NOMO-1 treated with dmso at 0.1 percent for 144 hours (cell line): ENCODE measurements at regions not wholly inside any gene's neighbourhood (a gene's known extent, or its start where the extent isn't known, plus 50 kb on each side); places are given as distances from the start of the nearest gene placed in this dataset.
"Not testable (repeated sequence)": the region's sequence is repeated elsewhere in the genome, so short reads cannot be mapped to it uniquely, and the experiment has no call there.

Experiments used
- DNase-seq: peaks from one replicate; lab custom pipeline; 2025; ENCODE audit not compliant: unreplicated experiment; lab: John Stamatoyannopoulos, UW

GRCh38 chr6:12605888-12606345, 110.7 kb upstream of the PHACTR1 start:
- DNase-seq = peak; percentile 33

GRCh38 chr6:12606616-12607015, 110.0 kb upstream of the PHACTR1 start:
- no peak for DNase-seq

DNA sequence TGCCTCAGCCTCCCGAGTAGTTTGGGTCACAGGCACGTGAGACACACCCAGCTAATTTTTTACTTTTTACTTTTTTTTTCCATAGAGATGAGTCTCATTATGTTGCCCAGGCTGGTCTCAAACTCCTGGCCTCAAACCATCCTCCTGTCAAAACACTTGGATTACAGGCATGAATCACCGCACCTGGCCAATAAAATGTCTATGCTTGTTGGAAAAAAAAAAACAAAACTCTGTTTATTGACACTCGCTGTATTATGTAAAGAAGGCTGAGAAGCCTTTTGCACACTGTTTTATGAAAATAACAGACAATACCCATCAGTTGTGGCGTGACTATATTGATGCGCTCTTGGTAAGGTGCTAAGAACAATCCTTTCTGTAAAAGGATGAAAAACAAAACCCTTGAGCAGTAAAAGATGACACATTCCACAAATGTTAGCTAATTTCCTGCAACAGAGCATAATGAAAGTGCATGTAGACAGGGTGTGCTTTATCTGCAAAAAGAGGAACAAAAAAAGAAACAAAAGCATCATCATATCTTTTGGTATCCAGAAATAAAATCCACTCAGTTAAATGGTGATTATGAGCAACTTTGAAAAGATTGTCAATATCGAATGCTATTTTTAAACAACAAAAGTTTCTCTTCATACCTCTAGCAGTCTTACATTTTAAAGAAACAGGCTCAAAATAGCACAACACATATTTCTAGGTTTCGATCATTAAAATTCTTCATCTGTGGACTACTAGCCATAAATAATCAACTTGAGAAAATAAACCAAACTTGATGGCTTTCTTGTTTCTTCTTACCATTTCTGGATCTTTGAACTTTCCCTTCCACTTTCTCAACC, 108.3 kb upstream of the PHACTR1 start:
- peak; percentile 63 for DNase-seq

GRCh38 chr6:12608874-12609273, 107.7 kb upstream of the PHACTR1 start:
- DNase-seq = no peak

- DNase-seq = no peak
Measured at GRCh38 chr6:12609751-12610150, 106.8 kb upstream of the PHACTR1 start.

- DNase-seq = no peak
Measured at GRCh38 chr6:12610862-12611261, 105.7 kb upstream of the PHACTR1 start.

DNA sequence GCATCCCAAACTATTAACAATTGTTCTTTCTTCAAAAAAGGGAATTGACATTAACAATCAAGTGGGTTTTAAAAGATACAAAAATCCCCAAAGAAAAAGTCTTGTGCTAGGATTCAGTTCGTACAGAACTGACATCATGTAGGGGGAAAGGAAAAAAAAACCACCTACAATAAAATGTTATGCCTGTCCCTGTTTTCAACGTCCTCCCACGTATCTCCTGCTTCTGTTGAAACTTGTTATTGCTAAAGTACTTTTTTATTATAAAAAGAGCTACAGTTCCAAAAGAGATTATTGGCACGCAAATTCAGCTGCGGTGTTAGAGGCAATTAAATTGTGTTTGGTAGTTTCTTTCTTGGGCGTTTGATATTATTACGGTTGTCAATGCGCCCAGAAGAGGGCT, 102.8 kb upstream of the PHACTR1 start:
- no peak for DNase-seq

DNA sequence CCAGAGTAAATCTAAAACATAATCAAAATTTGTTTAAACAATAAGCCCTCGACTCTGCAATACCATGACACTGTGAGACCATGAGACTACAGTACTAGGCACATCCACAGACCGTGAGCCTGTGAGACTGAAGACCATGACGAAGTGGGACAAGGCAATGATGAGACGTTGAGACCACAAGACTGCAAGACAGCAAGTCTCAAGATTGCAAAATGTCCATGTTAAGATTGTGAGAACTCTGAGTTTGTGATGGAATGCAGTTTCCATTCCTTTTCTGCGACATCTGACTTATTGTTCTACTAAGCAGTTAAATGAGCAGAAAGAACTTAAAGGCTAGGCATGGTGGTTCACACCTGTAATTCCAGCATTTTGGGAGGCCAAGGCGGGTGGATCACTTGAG, 102.1 kb upstream of the PHACTR1 start:
- DNase-seq = no peak

DNA sequence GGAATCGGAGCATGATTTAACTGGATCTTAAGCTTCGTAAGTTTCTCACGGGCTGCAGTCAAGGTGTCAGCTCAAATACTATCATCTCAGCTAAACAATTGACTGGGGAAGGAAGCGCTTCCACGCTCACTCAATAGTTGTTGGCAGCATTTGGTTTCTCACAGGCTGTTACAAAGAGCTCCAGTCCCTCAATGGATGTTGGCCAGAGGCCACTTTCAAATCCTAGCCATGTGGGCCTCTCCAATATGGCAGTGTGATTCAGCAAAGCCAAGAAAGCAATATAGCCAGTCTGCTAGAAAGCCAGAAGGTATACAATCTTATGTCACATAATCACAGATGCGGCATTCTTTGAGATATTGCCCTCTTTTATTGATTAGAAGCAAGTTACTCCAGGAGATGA, 98.3 kb upstream of the PHACTR1 start:
- no peak for DNase-seq

- DNase-seq = peak; percentile 7
Measured at GRCh38 chr6:12621754-12622153, 94.8 kb upstream of the PHACTR1 start.

- DNase-seq = no peak
Measured at GRCh38 chr6:12622566-12622965, 94.0 kb upstream of the PHACTR1 start.

DNA sequence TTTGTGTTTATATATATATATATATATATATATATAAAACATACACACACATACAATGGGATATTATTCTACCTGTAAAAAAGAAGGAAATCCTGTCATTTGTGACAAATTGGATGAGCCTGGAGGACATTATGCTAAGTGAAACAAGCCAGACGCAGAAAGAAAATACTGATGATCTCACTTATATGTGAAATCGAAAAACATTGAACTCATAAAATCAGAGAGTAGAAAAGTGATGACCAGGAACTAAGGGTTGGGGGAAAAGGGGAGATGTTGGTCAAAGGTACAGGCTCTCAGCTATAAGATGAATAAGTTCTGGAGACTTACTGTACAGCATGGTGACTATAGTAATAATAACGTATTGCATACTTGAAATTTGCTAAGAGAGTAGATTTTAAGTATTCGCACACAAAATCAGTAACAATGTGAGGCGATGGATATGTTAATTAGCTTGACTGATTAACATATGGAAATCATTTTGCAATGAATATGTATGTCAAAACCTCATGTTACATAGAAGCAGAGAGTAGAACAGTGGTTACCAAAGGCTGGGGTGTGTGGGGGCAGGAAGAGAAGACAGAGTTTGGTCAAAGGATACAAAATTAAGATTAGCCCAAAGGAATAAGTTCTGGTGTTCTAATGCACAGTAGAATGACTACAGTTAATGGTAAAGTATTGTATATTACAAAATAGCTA, 92.3 kb upstream of the PHACTR1 start:
- no peak for DNase-seq

DNA sequence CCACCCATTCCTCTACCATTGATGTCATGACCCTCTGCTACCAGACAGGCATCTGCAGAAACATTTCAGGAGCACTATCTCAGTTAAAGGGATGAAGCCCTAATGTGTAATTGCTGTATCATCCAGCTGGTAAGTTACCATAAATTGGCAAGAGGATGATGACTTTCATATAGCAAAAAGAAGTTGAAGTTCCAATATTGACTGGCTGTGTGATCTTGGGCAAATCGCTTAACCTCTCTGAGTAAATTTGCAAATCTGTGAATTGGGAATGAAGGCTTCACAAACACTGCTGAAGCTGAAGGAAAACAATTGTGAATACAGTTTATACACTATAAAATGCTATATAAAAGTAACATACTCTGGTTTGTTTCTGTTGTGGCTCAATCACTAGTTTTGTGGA, 89.5 kb upstream of the PHACTR1 start:
- no peak for DNase-seq

DNA sequence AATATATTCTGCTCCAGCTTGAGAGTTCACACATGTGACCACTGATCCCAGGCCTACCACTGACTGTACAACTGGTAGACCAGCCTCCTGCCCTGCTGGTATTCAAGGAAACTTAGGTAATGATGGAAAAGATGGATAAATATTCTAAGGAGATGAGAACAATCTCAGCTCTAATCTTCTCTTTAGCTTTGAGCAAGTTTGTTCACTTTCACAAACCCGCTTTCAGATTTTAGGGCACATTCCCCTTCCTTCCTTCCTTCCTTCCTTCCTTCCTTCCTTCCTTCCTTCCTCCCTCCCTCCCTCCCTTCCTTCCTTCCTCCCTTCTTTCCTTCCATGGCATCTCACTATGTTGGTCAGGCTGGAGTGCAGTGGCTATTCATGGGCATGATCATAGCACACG, 88.2 kb upstream of the PHACTR1 start:
- DNase-seq = no peak

DNA sequence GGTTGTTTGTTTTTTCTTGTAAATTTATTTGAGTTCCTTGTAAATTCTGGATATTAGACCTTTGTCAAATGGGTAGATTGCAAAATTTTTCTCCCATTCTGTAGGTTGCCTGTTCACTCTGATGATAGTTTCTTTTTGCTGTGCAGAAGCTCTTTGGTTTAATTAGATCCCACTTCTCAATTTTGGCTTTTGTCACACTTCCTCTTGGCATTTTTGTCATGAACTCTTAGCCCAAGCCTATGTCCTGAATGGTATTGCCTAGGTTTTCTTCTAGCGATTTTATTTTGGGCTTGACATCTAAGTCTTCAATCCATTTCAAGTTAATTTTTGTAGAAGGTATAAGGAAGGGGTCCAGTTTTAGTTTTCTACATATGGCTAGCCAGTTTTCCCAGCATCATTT, 82.8 kb upstream of the PHACTR1 start:
- DNase-seq = peak; percentile 5

DNA sequence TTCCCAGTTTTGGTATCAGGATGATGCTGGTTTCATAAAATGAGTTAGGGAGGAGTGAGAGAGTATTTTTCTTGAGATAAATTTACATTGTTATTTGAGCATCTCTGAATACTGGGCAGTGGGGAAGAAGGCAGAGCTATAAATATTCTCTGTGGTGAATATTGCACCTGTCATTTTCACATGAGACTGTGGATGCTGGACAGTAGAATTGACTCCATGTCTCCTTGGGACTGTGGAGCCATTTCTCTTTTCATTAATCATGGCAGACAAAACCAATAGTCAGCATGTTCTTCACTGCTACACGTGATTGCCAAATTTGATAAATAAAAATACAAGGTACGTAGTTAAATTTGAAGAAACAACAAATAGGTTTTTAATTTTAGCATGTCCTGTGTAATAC, 81.2 kb upstream of the PHACTR1 start:
- no peak for DNase-seq

DNA sequence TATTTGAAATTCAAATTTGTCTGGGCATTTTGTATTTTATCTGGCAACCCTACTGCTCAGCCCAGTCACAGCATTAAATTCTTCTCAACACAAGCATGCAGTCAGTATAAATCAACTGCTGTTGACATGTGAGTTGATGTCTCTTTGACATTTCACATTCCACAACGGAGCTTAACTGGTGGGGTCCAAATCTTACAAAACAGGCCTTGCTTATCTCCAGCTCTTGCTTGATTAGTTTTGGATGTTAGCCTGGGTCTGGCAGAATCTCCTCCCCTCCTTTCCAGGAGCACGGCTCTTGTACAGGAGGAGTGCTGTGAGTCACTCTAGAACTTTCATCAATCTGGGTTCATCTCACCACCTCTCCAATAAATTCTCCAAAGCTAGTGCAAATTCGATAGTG, 80.8 kb upstream of the PHACTR1 start:
- DNase-seq = no peak

GRCh38 chr6:12636336-12636735, 80.2 kb upstream of the PHACTR1 start:
- no peak for DNase-seq

DNA sequence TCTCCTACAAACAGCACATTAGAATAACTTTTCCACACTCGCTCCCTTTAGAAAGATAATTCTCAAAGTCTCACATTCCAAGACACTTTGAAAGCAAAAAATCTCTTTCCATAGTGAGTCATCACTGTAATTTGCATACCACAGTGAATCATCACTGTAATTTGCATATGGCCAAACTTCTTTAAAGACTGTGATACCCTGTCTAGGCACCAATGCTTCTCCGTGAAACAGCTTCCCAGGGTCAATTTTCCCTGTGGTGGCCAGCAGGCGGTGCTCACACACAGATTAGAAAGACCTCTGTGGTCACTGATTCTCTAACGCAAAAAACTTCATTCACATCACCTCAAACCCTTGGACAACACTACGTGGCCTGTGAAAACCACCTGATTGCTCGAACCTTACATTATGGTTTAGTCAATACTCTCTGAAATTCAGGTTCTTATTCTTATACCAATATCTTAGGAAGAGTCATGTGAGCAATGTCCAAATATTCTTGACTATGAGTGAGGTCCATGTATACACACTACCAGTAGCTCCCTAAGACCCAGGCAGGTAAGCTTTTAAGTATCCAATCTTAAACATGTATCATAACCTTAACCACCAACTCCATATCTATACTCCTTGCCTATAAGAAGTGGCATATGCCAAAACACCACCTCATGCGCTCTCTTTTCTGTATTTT, 78.5 kb upstream of the PHACTR1 start:
- peak; percentile 33 for DNase-seq

DNA sequence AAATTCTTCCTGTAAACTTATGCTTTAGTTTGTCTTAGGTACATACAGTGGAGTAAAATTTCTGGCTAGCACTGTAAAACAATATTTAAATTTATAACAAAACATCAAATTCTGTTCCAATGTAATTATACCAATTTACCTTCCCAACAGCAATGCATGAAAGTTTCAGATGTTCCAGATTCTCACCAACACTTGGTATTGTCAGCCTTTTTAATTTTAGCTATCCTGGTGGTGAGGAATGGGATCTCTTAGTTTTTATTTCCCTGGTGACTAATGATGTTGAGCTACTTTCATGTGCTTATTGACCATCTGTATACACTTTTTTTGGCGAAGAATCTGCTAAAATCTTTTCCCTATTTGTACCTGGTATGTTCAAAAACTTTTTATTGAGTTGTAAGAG, 76.1 kb upstream of the PHACTR1 start:
- no peak for DNase-seq

DNA sequence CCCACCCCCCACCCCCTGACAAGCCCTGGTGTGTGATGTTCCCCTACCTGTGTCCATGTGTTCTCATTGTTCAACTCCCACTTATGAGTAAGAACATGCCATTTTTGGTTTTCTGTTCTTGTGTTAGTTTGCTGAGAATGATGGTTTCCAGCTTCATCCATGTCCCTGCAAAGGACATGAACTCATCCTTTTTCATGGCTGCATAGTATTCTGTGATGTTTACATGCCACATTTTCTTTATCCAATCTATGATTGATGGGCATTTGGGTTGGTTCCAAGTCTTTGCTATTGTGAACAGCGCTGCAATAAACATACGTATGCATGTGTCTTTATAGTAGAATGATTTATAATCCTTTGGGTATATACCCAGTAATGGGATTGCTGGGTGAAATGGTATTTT, 74.8 kb upstream of the PHACTR1 start:
- not testable (repeated sequence) for DNase-seq

DNA sequence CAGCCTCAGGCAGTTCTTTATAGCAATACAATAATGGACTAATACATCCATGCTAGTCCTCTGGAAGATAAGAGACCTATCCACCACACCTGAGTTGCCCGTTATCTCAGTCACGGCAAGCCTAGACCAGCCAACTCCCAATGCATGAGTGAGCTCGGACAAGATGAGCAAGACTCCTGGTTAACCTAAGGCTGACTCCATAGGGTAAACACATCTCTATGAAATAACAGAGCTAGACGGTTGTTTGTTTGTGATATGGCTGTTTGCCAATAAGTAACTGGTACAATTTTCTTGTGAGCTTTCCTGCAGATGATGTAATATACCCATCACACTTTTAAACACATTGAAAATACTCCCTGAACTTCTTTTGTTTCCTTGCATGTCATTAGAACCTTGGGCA, 70.6 kb upstream of the PHACTR1 start:
- DNase-seq = no peak
